HEK293T (cell line): ENCODE measurements at regions not wholly inside any gene's neighbourhood (a gene's known extent, or its start where the extent isn't known, plus 50 kb on each side); places are given as distances from the start of the nearest gene placed in this dataset.

Experiments used
- FOXM1 ChIP-seq: fragments of 450-650 bp; IDR thresholded peaks from 2 replicates; pipeline ENCODE4 v1.6.1; 2017; ENCODE audit warnings: mild to moderate bottlenecking, borderline replicate concordance
- L3MBTL2 ChIP-seq: fragments of 450-650 bp; conservative IDR thresholded peaks from 2 replicates; pipeline ENCODE4 v1.6.1; 2016; ENCODE audit warnings: mild to moderate bottlenecking
- LEF1 ChIP-seq: fragments of 450-650 bp; IDR thresholded peaks from 2 replicates; pipeline ENCODE4 v1.6.1; 2017; ENCODE audit warnings: mild to moderate bottlenecking, borderline replicate concordance

DNA sequence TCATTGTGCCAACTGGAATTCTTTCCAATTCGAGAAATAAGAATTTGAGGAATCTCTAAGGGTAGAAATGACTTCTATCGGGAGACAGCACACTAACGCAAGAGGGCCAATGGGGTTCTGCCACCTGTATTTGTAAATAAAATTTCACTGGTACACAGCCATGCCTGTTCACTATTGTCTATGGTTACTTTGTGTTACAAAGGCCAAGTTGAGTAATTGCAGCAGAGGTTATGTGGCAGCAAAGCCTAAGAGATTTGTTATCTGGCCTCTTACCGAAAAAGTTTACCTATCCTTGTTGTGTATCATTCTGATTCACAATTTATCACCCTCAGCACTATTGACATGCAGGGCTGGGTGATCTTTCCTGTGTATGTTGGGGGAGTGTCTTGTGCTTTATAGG is 278.0 kb downstream of the KLF5 start:
- TF ChIP-seq FOXM1, result no peak
- no peak for TF ChIP-seq LEF1
- TF ChIP-seq L3MBTL2, result no peak
